GM12872 (cell line): ENCODE measurements at regions not wholly inside any gene's neighbourhood (a gene's known extent, or its start where the extent isn't known, plus 50 kb on each side); places are given as distances from the start of the nearest gene placed in this dataset.

Experiments used
- TF ChIP-seq, protein P1 (sequence below): IDR thresholded peaks from 3 replicates; pipeline ENCODE4 v1.5.1; 2011; ENCODE audit warnings: low read depth, mild to moderate bottlenecking, low read length, moderate library complexity; ENCODE audit not compliant: insufficient read depth

GRCh38 chr9:95389373-95389772 is 71.9 kb upstream of the FANCC start:
- TF ChIP-seq, protein P1, sequence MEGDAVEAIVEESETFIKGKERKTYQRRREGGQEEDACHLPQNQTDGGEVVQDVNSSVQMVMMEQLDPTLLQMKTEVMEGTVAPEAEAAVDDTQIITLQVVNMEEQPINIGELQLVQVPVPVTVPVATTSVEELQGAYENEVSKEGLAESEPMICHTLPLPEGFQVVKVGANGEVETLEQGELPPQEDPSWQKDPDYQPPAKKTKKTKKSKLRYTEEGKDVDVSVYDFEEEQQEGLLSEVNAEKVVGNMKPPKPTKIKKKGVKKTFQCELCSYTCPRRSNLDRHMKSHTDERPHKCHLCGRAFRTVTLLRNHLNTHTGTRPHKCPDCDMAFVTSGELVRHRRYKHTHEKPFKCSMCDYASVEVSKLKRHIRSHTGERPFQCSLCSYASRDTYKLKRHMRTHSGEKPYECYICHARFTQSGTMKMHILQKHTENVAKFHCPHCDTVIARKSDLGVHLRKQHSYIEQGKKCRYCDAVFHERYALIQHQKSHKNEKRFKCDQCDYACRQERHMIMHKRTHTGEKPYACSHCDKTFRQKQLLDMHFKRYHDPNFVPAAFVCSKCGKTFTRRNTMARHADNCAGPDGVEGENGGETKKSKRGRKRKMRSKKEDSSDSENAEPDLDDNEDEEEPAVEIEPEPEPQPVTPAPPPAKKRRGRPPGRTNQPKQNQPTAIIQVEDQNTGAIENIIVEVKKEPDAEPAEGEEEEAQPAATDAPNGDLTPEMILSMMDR, result no peak

GRCh38 chr9:95386843-95387242 is 69.3 kb upstream of the FANCC start:
- TF ChIP-seq, protein P1, result no peak

- TF ChIP-seq, protein P1, result no peak
Observed at GRCh38 chr9:95385521-95385920, 68.0 kb upstream of the FANCC start.

GRCh38 chr9:95383845-95384244 is 66.3 kb upstream of the FANCC start:
- TF ChIP-seq, protein P1, result no peak

DNA sequence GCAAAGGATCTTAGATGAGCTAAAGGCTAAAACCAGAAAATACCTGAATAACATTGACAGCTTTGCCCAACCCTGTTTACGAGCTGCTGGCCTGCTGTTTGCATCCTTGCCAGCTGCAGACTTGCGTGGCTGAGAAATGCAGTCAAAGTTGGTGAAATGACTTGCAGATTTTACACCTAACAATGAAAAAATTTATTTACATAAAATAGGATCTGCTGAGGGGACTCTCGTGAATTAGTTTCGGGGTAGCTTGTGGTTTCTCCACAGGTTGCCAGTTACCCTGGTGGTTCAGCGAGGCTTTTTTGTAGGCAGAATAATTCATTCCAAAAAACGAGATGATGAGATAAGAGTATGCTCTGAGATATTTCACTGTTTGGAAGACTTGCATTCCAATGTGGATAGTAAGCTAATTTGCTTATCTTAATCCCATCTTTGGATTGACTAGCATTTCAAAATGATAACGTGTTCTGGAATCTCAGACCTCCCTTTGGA is 65.7 kb upstream of the FANCC start:
- TF ChIP-seq, protein P1, result no peak

DNA sequence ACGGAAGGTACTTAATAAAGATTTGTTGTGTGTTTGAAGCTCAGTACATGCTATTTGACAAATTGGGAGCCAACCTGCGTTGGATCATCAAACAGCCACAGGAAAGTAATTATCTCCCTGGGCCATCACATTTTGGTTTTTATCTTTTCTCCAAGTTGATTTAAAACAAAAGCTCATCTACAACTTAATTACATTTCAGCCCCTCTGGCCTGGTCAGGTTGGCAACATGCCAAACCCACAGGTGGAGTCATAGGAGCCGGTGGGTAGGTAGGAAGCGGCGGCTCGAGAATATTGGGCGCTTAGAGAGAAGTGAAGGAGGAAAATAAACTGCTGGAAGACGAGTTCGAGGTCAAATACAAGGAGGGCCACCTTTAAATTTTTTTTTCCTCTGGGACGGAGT is 64.9 kb upstream of the FANCC start:
- TF ChIP-seq, protein P1, result no peak

GRCh38 chr9:95381221-95381620 is 63.7 kb upstream of the FANCC start:
- TF ChIP-seq, protein P1, result no peak

DNA sequence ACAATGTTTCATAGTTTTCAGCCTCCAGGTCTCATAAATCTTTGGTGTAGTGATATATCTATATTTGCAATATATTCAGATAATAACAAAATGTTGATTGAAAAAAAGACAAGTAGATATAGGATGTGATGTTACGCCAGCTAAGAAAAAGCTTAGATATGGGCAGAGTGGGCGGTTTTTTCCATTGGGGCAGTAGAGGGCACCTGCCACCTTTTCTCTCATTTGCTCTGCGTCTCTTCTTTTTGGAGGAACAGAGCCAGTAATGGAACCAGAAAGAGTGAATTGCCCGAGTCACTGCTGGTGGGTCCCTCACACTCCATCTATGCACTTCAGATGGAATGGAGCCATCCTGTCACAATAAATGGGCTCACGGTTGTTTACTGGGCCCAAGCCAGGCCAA is 62.1 kb upstream of the FANCC start:
- TF ChIP-seq, protein P1, result 0 out of 3 replicates have a peak, but pooled peaks have one; percentile 27
